K562 (cell line): ENCODE measurements at regions not wholly inside any gene's neighbourhood (a gene's known extent, or its start where the extent isn't known, plus 50 kb on each side); places are given as distances from the start of the nearest gene placed in this dataset.

Source experiments
- ATAC-seq: fragments of 200-7000 bp; cut with Tn5 transposase; 3 replicates; pipeline ENCODE4 v1.9.1; 2020; ENCODE audit warnings: moderate library complexity
- BruUV-seq: library from RNA; stranded (reverse); fragments of 400-500 nt; replicated peaks from 2 replicates; lab custom pipeline; 2021; lab: Mats Ljungman, UMichigan
- CTCF ChIA-PET: fragments of 300-600 bp; formaldehyde crosslinking; extraction: SDS; loops from one replicate; lab custom pipeline; 2021; ENCODE audit warnings: low intra/inter-chr PET ratio; lab: Yijun Ruan, JAX
- POLR2A ChIA-PET: fragments of 300-600, 350-650 bp; sonication (Branson Sonifier 250); formaldehyde crosslinking; extraction: SDS; loops from one replicate; lab custom pipeline; 2021; ENCODE audit warnings: antibody characterized with exemption, inconsistent platforms; lab: Yijun Ruan, JAX
- DNase-seq, 4 experiments: peaks; one replicate each; pipeline versions ENCODE4 v3.0.0 to v3.0.0-alpha.2; 2011 to 2018; ENCODE audit warnings: low spot score in 3 of 4, mixed read lengths in 3 of 4; ENCODE audit errors: extremely low read depth in 1 of 4
- FAIRE-seq: peaks from 2 replicates; lab custom pipeline; 2011; peaks lifted over from hg19 to GRCh38; lab: Jason Lieb, UNC
- H2AFZ ChIP-seq: 2 replicates; pipeline ENCODE4 v1.6.0; 2011; ENCODE audit warnings: low read depth, low read length, control low read depth, inconsistent platforms
- H3K27ac ChIP-seq: fragments of 200-600 bp; 3 replicates; pipeline ENCODE4 v1.8.0; 2011; ENCODE audit warnings: low read depth, mild to moderate bottlenecking, control low read depth, inconsistent platforms, low read length, moderate library complexity, mixed read lengths; ENCODE audit errors: extremely low read depth
- H3K27me3 ChIP-seq, 2 experiments: fragments of 300-600 bp in 1 of 2; 2 replicates in 1 of 2; 3 replicates in 1 of 2; pipeline versions ENCODE4 v1.6.0 to v1.8.0; 2011; ENCODE audit warnings: inconsistent platforms in 2 of 2, low read length in 2 of 2, mild to moderate bottlenecking in 1 of 2, mixed read lengths in 1 of 2, moderate library complexity in 1 of 2; ENCODE audit not compliant: control insufficient read depth in 2 of 2, insufficient read depth in 2 of 2
- H3K36me3 ChIP-seq: fragments of 300-600 bp; 3 replicates; pipeline ENCODE4 v1.8.0; 2011; ENCODE audit warnings: mild to moderate bottlenecking, low read length, inconsistent platforms; ENCODE audit not compliant: control insufficient read depth, insufficient read depth
- H3K4me1 ChIP-seq, 2 experiments: fragments of 200-600 bp in 1 of 2; replicated peaks in 1 of 2; 2 replicates in 1 of 2; 3 replicates in 1 of 2; pipeline versions ENCODE4 v1.5.1 to v1.8.0; 2011; ENCODE audit warnings: inconsistent platforms in 2 of 2, low read length in 2 of 2, mild to moderate bottlenecking in 1 of 2, mixed read lengths in 1 of 2, moderate library complexity in 1 of 2; ENCODE audit not compliant: control insufficient read depth in 2 of 2, insufficient read depth in 2 of 2
- H3K4me2 ChIP-seq: 2 replicates; pipeline ENCODE4 v1.6.1; 2011; ENCODE audit warnings: low read length, control low read depth, inconsistent platforms, mixed read lengths; ENCODE audit not compliant: insufficient read depth
- H3K4me3 ChIP-seq: fragments of 200-600 bp; sonication (generic), shearing (Covaris generic); 2 replicates; pipeline ENCODE4 v1.5.1; 2016; ENCODE audit warnings: control low read depth, inconsistent platforms
- H3K79me2 ChIP-seq: fragments of 200-600 bp; 3 replicates; pipeline ENCODE4 v1.8.0; 2011; ENCODE audit warnings: low read length, inconsistent platforms; ENCODE audit not compliant: control insufficient read depth, insufficient read depth
- H3K9ac ChIP-seq, 2 experiments: 2 replicates each; pipeline versions ENCODE4 v1.6.0 to v1.6.1; 2011; ENCODE audit warnings: low read depth in 2 of 2, low read length in 2 of 2, control low read depth in 1 of 2, inconsistent platforms in 1 of 2, mild to moderate bottlenecking in 1 of 2, mixed read lengths in 1 of 2; ENCODE audit not compliant: insufficient read depth in 1 of 2
- H3K9me1 ChIP-seq: one replicate; pipeline ENCODE4 v1.6.0; 2011; ENCODE audit warnings: inconsistent platforms, mild to moderate bottlenecking, low read length, moderate library complexity; ENCODE audit not compliant: control insufficient read depth, insufficient read depth
- H3K9me3 ChIP-seq: replicated peaks from 2 replicates; pipeline ENCODE4 v1.5.1; 2011; ENCODE audit warnings: low read depth, low read length, inconsistent platforms; ENCODE audit not compliant: control insufficient read depth, insufficient read depth
- H4K20me1 ChIP-seq: replicated peaks from 2 replicates; pipeline ENCODE4 v1.6.1; 2011; ENCODE audit warnings: low read length, inconsistent platforms, mixed read lengths; ENCODE audit not compliant: control insufficient read depth, insufficient read depth
- CHD2 ChIP-seq: IDR thresholded peaks from 2 replicates; pipeline ENCODE4 v1.6.1; 2011; ENCODE audit warnings: low read depth, low read length
- CREM ChIP-seq: IDR thresholded peaks from 2 replicates; pipeline ENCODE4 v1.6.1; 2014; ENCODE audit warnings: antibody characterized with exemption, low read depth
- GATAD2A ChIP-seq: fragments of 450-650 bp; IDR thresholded peaks from 2 replicates; pipeline ENCODE4 v1.6.1; 2017
- HMBOX1 ChIP-seq: sonication (generic); IDR thresholded peaks from 2 replicates; pipeline ENCODE4 v1.6.1; 2016
- ILF3 ChIP-seq: fragments of 450-650 bp; IDR thresholded peaks from 2 replicates; pipeline ENCODE4 v1.6.1; 2018; ENCODE audit warnings: antibody characterized with exemption, mild to moderate bottlenecking, moderate library complexity, borderline replicate concordance
- JUNB ChIP-seq: fragments of 450-650 bp; formaldehyde crosslinking; conservative IDR thresholded peaks from 2 replicates; pipeline ENCODE4 v1.4.0; 2020; ENCODE audit warnings: mild to moderate bottlenecking
- PATZ1 ChIP-seq: fragments of 250-450 bp; sonication (Bioruptor Pico); IDR thresholded peaks from 2 replicates; pipeline ENCODE4 v1.5.0; 2020; ENCODE audit warnings: mild to moderate bottlenecking, borderline replicate concordance
- SRF ChIP-seq, 2 experiments: fragments of 250-450, 450-650 bp in 1 of 2; sonication (Bioruptor Pico) in 1 of 2; sonication (generic) in 1 of 2; formaldehyde crosslinking; IDR thresholded peaks; 2 replicates each; pipeline versions ENCODE4 v1.5.0 to v1.5.1; 2020 to 2022; ENCODE audit warnings: mild to moderate bottlenecking in 1 of 2, missing genetic modification reagents in 1 of 2
- TBL1XR1 ChIP-seq, 2 experiments: IDR thresholded peaks; 2 replicates each; pipeline ENCODE4 v1.6.1; 2012; ENCODE audit warnings: improper control_type of control experiment in 2 of 2, low read length in 2 of 2, mild to moderate bottlenecking in 1 of 2
- TSC22D4 ChIP-seq: fragments of 450-650 bp; IDR thresholded peaks from 2 replicates; pipeline ENCODE4 v1.6.1; 2016; ENCODE audit warnings: missing genetic modification characterization, missing biosample characterization, control low read depth
- YBX1 ChIP-seq: fragments of 450-650 bp; IDR thresholded peaks from 2 replicates; pipeline ENCODE4 v1.7.1; 2016; ENCODE audit warnings: mild to moderate bottlenecking
- WGBS: fragments of 100-300 bp; shearing (Covaris generic); methylation state at CpG from one replicate; pipeline ENCODE4 v1.1.6; 2016; ENCODE audit warnings: low coverage, mixed read lengths; ENCODE audit not compliant: insufficient coverage; ENCODE audit errors: missing lambda C conversion rate; 5-methylcytosine and 5-hydroxymethylcytosine counted together
- in situ Hi-C: fragments of 300-500 bp; cut with MboI; formaldehyde crosslinking; loops from 4 replicates; pipeline ENCODE4 v1.15.0; 2018; ENCODE audit warnings: inconsistent platforms, mixed read lengths
- intact Hi-C: fragments of 100-400 bp; cut with micrococcal nuclease; formaldehyde crosslinking; loops from 2 replicates; pipeline ENCODE4 v1.14.2; 2022

- ChIA-PET CTCF (no interaction called here), POLR2A (interaction anchor here (0.6 to 0.9 kb wide), 2 partner anchors 120 to 198 kb away, joined by 3 read pairs; no protein-coding TSS in a partner anchor)
- in situ Hi-C loops (no loop called here), intact Hi-C loops (no loop called here)
- 6% methylated on average over 16 of the region's 18 CpGs for WGBS
- no peak overlapping the region for H3K4me3 ChIP-seq
- no peak for TF ChIP-seq ILF3
- no peak for TF ChIP-seq TSC22D4 (tag)
- no peak for TF ChIP-seq TBL1XR1 (IDR thresholded peaks at IDR 0.05; ENCODE audit: low read length in 2 of 2)
- TF ChIP-seq PATZ1: no peak
- TF ChIP-seq CHD2: no peak
- no peak for TF ChIP-seq YBX1
- TF ChIP-seq HMBOX1: no peak
- no peak for TF ChIP-seq GATAD2A
- TF ChIP-seq CREM: no peak
- no peak for TF ChIP-seq SRF (CRISPR knock-in tag; IDR thresholded peaks at IDR 0.05)
- TF ChIP-seq JUNB (CRISPR knock-in tag): no peak
- BruUV-seq: no TSS peak
- FAIRE-seq (no peak), DNase-seq (no peak), ATAC-seq (no peak)
- no peak overlapping the region for H3K27ac ChIP-seq
- H3K9me3 ChIP-seq: no peaks in the 10 kb centered on the region
- H3K4me1 ChIP-seq: peaks cover 0 to 8% of the 10 kb centered on the region in 2 experiments; a peak in 2 of 5 replicates
- no peak overlapping the region for H3K4me2 ChIP-seq
- H3K9ac ChIP-seq: no peak overlapping the region
- H3K27me3 ChIP-seq: peaks cover 6 to 22% of the 10 kb centered on the region in 2 experiments; a peak in 3 of 5 replicates
- H2AFZ ChIP-seq: no peak overlapping the region
- no peaks in the 10 kb centered on the region for H4K20me1 ChIP-seq
- H3K9me1 ChIP-seq: no peaks in the 10 kb centered on the region
- no peaks in the 10 kb centered on the region for H3K79me2 ChIP-seq
- H3K36me3 ChIP-seq: no peaks in the 10 kb centered on the region
These were observed 90.3 kb downstream of the SNX5 start for GRCh38 chr20:17878069-17878911.
